ENCODE measurements at regions not wholly inside any gene's neighbourhood (a gene's known extent, or its start where the extent isn't known, plus 50 kb on each side); places are given as distances from the start of the nearest gene placed in this dataset.

GRCh38 chr2:81495556-81495955 is 1191.0 kb upstream of the LRRTM1 start:
- TF ChIP-seq FOXM1 (IDR thresholded peaks at IDR 0.05; ENCODE audit: borderline replicate concordance, low read depth): no peak

- TF ChIP-seq RAD21 (IDR thresholded peaks at IDR 0.05; ENCODE audit: low read depth) (no peak), REST (IDR thresholded peaks at IDR 0.05; ENCODE audit: low read depth) (no peak), NFIC (IDR thresholded peaks at IDR 0.05) (no peak), EP300 (IDR thresholded peaks at IDR 0.05; ENCODE audit: borderline replicate concordance) (no peak), ZBTB7A (IDR thresholded peaks at IDR 0.05; ENCODE audit: low read depth) (no peak), TEAD4 (IDR thresholded peaks at IDR 0.05) (no peak), FOXM1 (IDR thresholded peaks at IDR 0.05; ENCODE audit: borderline replicate concordance, low read depth) (no peak), YY1 (IDR thresholded peaks at IDR 0.05; ENCODE audit: low read depth) (no peak), TAF1 (IDR thresholded peaks at IDR 0.05; ENCODE audit: low read depth) (no peak)
- TF ChIP-seq, protein P1, sequence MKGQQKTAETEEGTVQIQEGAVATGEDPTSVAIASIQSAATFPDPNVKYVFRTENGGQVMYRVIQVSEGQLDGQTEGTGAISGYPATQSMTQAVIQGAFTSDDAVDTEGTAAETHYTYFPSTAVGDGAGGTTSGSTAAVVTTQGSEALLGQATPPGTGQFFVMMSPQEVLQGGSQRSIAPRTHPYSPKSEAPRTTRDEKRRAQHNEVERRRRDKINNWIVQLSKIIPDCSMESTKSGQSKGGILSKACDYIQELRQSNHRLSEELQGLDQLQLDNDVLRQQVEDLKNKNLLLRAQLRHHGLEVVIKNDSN (IDR thresholded peaks at IDR 0.05): no peak
- TF ChIP-seq, protein P2, sequence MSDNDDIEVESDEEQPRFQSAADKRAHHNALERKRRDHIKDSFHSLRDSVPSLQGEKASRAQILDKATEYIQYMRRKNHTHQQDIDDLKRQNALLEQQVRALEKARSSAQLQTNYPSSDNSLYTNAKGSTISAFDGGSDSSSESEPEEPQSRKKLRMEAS (IDR thresholded peaks at IDR 0.05): no peak
Observed at GRCh38 chr2:81483254-81483653, 1178.7 kb upstream of the LRRTM1 start.

- TF ChIP-seq TEAD4 (IDR thresholded peaks at IDR 0.05): no peak
- no peak for TF ChIP-seq RAD21 (IDR thresholded peaks at IDR 0.05; ENCODE audit: low read depth)
- TF ChIP-seq CREB1 (IDR thresholded peaks at IDR 0.05; ENCODE audit: low read depth): no peak
- TF ChIP-seq, protein P2 (IDR thresholded peaks at IDR 0.05): no peak
- TF ChIP-seq EP300 (IDR thresholded peaks at IDR 0.05; ENCODE audit: borderline replicate concordance): no peak
- TF ChIP-seq FOXM1 (IDR thresholded peaks at IDR 0.05; ENCODE audit: borderline replicate concordance, low read depth): no peak
- no peak for TF ChIP-seq EGR1 (IDR thresholded peaks at IDR 0.05)
- TF ChIP-seq NFIC (IDR thresholded peaks at IDR 0.05): no peak
- no peak for TF ChIP-seq CEBPB (IDR thresholded peaks at IDR 0.05)
- TF ChIP-seq, protein P1 (IDR thresholded peaks at IDR 0.05): no peak
- no peak for TF ChIP-seq TCF12 (IDR thresholded peaks at IDR 0.05; ENCODE audit: low read depth)
- no peak for TF ChIP-seq ZBTB7A (IDR thresholded peaks at IDR 0.05; ENCODE audit: low read depth)
- no peak for TF ChIP-seq REST (IDR thresholded peaks at IDR 0.05; ENCODE audit: low read depth)
- TF ChIP-seq YY1 (IDR thresholded peaks at IDR 0.05; ENCODE audit: low read depth): no peak
- no peak for TF ChIP-seq TAF1 (IDR thresholded peaks at IDR 0.05; ENCODE audit: low read depth)
Observed at GRCh38 chr2:81481994-81482368, 1177.4 kb upstream of the LRRTM1 start.

- TF ChIP-seq EGR1 (IDR thresholded peaks at IDR 0.05) (no peak), TEAD4 (IDR thresholded peaks at IDR 0.05) (no peak), RAD21 (IDR thresholded peaks at IDR 0.05; ENCODE audit: low read depth) (no peak), TAF1 (IDR thresholded peaks at IDR 0.05; ENCODE audit: low read depth) (no peak), CREB1 (IDR thresholded peaks at IDR 0.05; ENCODE audit: low read depth) (no peak), NFIC (IDR thresholded peaks at IDR 0.05) (no peak), CEBPB (IDR thresholded peaks at IDR 0.05) (no peak), REST (IDR thresholded peaks at IDR 0.05; ENCODE audit: low read depth) (no peak), ZBTB7A (IDR thresholded peaks at IDR 0.05; ENCODE audit: low read depth) (no peak), FOXM1 (IDR thresholded peaks at IDR 0.05; ENCODE audit: borderline replicate concordance, low read depth) (no peak), YY1 (IDR thresholded peaks at IDR 0.05; ENCODE audit: low read depth) (no peak), EP300 (IDR thresholded peaks at IDR 0.05; ENCODE audit: borderline replicate concordance) (no peak), TCF12 (IDR thresholded peaks at IDR 0.05; ENCODE audit: low read depth) (no peak)
- TF ChIP-seq, protein P1 (IDR thresholded peaks at IDR 0.05): no peak
- TF ChIP-seq, protein P2 (IDR thresholded peaks at IDR 0.05): no peak
Observed at GRCh38 chr2:81481242-81481993, 1176.9 kb upstream of the LRRTM1 start.
